Inferior parietal cortex (tissue), 1 donor: ENCODE measurements at regions not wholly inside any gene's neighbourhood (a gene's known extent, or its start where the extent isn't known, plus 50 kb on each side); places are given as distances from the start of the nearest gene placed in this dataset.

ENCODE experiments used
- DNase-seq: peaks from one replicate; pipeline ENCODE4 v3.0.0-alpha.2; 2016; ENCODE audit errors: extremely low spot score

- no peak for DNase-seq
These were observed 423.9 kb downstream of the NPHP4 start for GRCh38 chr1:5568321-5568720.

- no peak for DNase-seq
These were observed 424.4 kb downstream of the NPHP4 start for GRCh38 chr1:5567839-5568238.

GRCh38 chr1:5566924-5567323 is 425.3 kb downstream of the NPHP4 start:
- DNase-seq: no peak

- DNase-seq: no peak
These were observed 426.7 kb downstream of the NPHP4 start for GRCh38 chr1:5565281-5566125.

- DNase-seq: no peak
These were observed 427.5 kb downstream of the NPHP4 start for GRCh38 chr1:5564578-5565257.

- no peak for DNase-seq
These were observed 428.2 kb downstream of the NPHP4 start for GRCh38 chr1:5563861-5564577.

- no peak for DNase-seq
These were observed 429.5 kb downstream of the NPHP4 start for GRCh38 chr1:5562769-5563168.

- no peak for DNase-seq
These were observed 429.9 kb downstream of the NPHP4 start for GRCh38 chr1:5562331-5562730.

- DNase-seq: no peak
These were observed 433.1 kb downstream of the NPHP4 start for GRCh38 chr1:5559078-5559477.

GRCh38 chr1:5555853-5556252 is 436.4 kb downstream of the NPHP4 start:
- no peak for DNase-seq

GRCh38 chr1:5554784-5555183 is 437.4 kb downstream of the NPHP4 start:
- DNase-seq: no peak

GRCh38 chr1:5554111-5554510 is 438.1 kb downstream of the NPHP4 start:
- no peak for DNase-seq

- DNase-seq: no peak
These were observed 439.3 kb downstream of the NPHP4 start for GRCh38 chr1:5552787-5553484.

GRCh38 chr1:5551274-5551975 is 440.8 kb downstream of the NPHP4 start:
- no peak for DNase-seq

GRCh38 chr1:5548266-5548665 is 444.0 kb downstream of the NPHP4 start:
- DNase-seq: no peak

- DNase-seq: no peak
These were observed 449.0 kb downstream of the NPHP4 start for GRCh38 chr1:5543235-5543634.

GRCh38 chr1:5532811-5533210 is 459.4 kb downstream of the NPHP4 start:
- no peak for DNase-seq

GRCh38 chr1:5526822-5527551 is 465.2 kb downstream of the NPHP4 start:
- DNase-seq: no peak

GRCh38 chr1:5526385-5526750 is 465.9 kb downstream of the NPHP4 start:
- no peak for DNase-seq

- no peak for DNase-seq
These were observed 466.4 kb downstream of the NPHP4 start for GRCh38 chr1:5525597-5526384.
